Stimulated activated CD8-positive, alpha-beta memory T cell treated with anti-CD3 and anti-CD28 coated beads, Interleukin-12 subunit alpha, Interleukin-12 subunit beta, amount 100 ng/mL, for 24 hours (primary cell): ENCODE measurements at regions not wholly inside any gene's neighbourhood (a gene's known extent, or its start where the extent isn't known, plus 50 kb on each side); places are given as distances from the start of the nearest gene placed in this dataset.
"Not testable (repeated sequence)": the region's sequence is repeated elsewhere in the genome, so short reads cannot be mapped to it uniquely, and the experiment has no call there.

Experiments
- DNase-seq: peaks from one replicate; pipeline ENCODE4 v3.0.0-alpha.2; 2020; ENCODE audit errors: extremely low read depth

DNA sequence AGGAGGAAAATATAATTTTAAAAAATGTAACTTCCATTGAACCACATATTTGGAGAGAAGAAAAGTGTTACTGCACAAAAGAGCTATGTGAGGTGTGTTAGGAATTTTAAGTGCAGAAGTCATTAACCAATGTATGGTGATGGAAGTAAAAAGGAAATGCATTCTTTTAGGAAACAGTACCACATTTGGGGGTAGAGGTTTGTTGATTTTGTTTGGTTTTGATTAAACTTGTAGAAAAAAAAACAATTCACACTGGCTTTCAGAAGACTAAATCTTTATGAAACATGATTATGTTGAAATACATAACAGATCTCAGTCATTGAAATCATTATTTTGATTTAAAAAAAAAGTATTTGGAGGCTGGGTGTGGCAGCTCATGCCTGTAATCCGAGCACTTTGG is 1287.0 kb upstream of the GJE1 start:
- DNase-seq: no peak

- DNase-seq: no peak
Observed at GRCh38 chr6:140844167-140844566, 1288.6 kb upstream of the GJE1 start.

DNA sequence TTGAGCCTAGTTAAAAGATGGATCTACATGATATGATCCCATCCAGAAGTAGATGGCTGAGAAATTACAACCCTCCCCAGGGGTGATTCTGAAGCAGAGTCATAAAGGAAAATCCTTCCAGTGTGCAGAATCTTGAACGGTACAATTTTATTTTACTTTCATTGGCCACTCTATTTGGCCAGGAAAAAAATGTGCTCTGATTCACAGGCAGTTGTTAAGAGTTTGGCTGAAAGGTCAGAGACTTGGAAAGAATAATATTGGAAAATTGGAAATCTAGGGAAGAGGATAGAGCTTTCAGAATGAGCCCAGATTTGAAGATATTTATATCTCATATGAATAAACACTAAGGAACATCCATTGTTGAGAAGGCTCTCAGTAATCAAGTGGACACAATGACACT is 1299.3 kb upstream of the GJE1 start:
- no peak for DNase-seq

DNA sequence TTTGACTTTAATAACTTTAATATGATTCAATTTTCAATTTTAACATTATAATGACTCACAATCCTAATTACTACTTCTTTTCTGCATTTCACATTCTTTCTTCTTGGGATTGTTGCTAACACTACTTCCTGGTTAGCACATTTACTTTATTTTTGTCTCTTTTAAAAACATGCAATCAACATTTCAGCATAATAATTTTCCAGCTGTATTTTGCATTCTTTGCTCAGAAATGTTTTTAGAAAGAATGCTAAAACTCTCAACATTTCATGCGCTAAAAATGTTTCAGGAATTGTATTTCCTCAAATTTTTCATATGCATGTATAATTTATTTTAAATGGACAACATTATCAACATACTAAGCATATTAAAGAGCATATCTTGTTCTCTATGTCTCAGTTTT is 1302.1 kb upstream of the GJE1 start:
- no peak for DNase-seq

GRCh38 chr6:140828856-140829255 is 1303.9 kb upstream of the GJE1 start:
- DNase-seq: no peak

DNA sequence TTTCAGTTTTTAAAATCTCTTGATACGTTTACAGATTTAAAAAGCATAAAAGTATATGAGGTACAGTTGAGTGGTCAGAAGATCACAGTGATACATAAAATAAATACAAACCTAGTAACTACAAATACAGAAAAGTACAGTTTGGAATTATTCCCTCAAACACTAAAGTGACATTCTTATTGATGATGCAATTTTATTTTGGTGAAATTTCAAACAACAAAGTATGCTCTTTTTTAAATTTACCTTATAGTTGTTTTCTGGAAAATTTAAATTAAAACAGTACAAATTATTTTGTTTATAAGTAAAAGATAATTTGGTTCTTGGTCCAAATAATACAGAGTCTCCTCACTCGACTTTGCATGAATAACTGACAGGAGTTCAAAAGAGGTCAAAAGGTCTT is 1305.1 kb upstream of the GJE1 start:
- no peak for DNase-seq

DNA sequence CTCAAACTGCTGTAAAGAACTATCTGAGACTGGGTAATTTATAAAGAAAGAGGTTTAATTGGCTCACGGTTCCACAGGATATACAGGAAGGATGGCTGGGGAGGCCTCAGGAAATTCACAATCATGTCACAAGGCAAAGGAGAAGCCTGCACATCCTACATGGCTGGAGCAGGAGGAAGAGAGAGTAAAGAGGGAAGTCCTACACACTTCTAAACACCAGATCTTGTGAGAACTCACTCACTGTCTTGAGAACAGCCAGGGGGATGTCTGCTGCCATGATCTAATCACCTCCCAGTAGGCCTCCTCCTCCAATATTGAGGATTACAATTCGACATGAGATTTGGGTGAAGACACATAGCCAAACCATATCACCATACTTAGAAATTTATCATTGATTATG is 1307.0 kb upstream of the GJE1 start:
- DNase-seq: no peak

GRCh38 chr6:140824595-140824994 is 1308.1 kb upstream of the GJE1 start:
- DNase-seq: no peak

GRCh38 chr6:140821196-140821595 is 1311.5 kb upstream of the GJE1 start:
- DNase-seq: no peak

DNA sequence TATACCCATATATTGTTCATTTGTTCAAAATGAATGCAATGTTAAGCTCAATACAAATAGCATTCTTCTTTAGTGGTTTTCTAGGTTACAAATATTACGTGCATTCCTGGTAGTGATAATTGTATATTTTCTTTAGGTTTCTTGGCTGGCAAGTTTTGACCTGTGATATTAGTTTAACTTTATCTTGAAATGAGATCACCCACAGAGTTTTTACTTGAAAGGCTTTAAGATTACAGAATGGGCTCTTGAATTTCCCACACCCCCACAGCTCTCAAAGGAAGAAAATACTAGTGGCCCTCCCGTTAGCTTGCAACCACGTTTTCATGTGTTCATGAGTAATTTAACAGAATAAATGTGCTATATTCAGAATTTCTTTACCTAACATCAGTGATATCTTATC is 1315.5 kb upstream of the GJE1 start:
- no peak for DNase-seq

DNA sequence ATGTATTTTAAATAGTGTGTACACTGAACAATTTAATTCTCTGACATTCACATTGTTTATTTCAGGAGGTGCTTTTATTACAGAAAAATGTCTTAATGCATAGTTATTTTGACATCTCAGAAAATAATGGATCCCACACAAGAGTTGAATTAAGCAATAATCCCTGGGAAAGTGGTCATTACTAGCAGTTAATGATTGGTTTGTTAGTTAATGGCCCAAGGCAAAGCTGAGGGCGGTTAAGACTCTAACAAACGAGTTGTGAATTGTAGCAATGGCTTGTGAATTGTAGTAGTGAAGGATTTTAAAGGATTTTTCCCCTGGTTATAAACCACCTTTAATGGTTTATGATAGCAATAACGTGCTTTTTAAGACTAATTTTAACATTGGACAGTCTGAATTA is 1316.0 kb upstream of the GJE1 start:
- no peak for DNase-seq

DNA sequence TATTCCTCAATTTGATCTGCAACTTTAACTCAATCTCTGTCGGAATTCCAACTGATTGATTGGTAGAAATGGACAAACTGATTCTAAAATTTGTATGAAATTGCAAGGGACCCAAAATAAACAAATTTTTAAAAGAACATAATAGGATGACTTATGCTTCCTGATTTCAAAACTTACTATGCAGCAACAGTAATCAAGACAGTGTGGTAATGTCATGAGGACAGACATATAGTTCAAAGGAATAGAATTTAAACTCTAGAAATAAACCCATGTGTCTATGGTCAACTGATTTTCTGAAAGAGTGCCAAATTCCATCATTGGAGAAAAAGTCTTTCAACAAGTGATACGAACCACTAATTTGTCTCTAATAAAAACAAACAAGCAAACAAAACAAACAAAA is 1320.1 kb upstream of the GJE1 start:
- DNase-seq: no peak

- DNase-seq: no peak
Observed at GRCh38 chr6:140811642-140812041, 1321.1 kb upstream of the GJE1 start.

- no peak for DNase-seq
Observed at GRCh38 chr6:140809694-140810101, 1323.0 kb upstream of the GJE1 start.

DNA sequence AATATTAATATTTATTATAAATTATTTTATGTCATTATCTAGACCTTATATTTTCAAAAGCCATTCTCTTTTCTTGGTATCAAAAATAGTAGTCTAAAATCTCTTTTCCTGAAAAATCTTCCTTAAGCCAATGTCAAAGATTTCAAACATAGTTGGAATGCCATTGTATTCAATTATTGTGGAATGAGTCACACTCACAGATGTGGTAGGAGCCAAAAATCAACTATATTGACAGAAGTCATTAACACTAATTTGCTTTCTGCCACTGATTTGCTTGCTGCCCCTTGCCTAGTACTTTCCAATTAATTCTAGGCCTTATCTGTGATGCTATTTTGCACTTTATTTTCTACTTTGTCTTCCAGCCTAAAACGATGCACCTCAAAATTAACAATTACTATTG is 1326.3 kb upstream of the GJE1 start:
- no peak for DNase-seq

GRCh38 chr6:140794544-140794943 is 1338.2 kb upstream of the GJE1 start:
- DNase-seq: no peak

DNA sequence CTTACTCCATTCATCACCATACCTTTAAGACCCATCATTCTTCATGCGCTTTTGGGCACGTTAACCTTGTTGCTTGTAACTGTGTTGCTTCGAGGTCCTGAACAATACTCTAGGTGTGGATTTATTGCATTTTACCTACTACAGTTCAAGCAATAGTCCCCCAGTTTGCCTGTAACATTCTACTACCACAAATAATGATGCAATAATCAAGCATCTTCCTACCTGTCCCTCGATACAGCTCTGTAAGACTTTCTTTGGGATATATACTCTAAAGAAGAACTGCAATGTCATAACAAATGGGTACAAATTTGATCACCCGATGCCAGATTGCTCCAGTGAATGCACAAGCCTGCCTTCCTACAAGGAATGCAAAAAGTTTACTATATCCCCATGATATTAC is 1342.6 kb upstream of the GJE1 start:
- no peak for DNase-seq

DNA sequence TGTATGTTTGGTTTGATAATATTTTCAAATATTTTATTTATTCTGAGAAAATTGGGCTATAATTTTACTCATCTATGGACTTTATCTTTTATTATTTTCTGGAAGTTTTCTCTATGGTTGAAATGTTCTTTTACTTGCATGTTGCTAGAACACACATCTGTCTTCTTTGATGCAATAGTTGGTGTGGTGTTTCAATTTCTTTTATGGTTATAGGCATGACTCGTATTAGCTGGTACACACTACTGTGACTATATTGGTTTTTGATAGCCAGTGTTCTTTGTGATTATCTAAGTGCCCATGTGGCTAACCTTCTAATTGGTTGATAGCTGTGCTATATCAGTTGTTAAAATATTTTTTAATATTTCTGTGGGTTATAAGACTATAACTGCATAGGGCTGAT is 1343.3 kb upstream of the GJE1 start:
- DNase-seq: no peak

DNA sequence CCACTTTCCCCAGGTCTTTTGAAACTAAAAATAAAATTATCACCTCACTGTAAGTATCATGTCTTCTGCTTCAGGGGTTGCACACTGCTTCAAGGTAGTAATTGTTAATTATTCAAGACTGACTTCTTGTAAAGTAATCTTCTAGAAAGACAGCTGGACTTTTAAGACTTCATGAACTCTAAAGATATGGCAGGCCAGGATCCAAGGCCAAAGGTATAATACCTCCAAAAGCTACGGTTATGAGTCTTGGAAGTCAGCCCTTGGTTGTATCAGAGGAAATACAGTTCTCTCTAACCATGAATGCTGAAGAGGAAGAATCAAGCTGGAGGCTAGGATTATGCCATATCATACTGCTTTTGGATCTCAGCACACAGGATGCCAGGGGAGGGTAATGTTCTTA is 1346.8 kb upstream of the GJE1 start:
- DNase-seq: no peak

DNA sequence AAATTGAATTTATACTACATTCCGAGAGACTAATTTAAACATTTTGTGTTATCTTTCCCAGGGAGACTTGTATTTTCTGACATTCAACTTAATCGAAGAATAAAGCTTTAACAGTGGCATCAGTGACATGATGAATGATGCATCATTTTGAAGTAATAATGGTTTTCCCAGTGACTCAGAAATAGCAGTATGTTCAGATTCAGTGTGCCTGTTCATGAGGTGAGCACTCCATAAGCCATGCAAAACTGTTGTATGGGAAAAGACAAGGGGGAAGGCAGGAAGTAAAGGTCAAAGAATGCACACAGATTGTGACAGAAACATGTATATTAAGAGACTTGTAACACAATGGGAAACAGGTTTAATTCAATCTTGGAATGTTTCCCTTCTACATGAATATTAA is 1348.2 kb upstream of the GJE1 start:
- no peak for DNase-seq

DNA sequence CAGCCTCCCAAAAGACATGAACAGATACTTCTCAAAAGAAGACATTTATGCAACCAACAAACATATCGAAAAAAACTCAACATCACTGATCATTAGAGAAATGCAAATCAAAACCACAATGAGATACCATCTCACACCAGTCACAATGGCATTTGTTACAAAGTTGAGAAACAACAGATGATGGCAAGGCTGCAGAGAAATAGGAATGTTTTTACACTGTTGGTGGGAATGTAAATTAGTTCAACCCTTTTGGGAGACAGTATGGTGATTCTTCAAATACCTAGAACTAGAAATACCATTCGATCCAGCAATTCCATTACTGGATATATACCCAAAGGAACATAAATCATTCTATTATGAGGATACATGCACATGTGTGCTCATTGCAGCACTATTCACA is 1349.2 kb upstream of the GJE1 start:
- not testable (repeated sequence) for DNase-seq

DNA sequence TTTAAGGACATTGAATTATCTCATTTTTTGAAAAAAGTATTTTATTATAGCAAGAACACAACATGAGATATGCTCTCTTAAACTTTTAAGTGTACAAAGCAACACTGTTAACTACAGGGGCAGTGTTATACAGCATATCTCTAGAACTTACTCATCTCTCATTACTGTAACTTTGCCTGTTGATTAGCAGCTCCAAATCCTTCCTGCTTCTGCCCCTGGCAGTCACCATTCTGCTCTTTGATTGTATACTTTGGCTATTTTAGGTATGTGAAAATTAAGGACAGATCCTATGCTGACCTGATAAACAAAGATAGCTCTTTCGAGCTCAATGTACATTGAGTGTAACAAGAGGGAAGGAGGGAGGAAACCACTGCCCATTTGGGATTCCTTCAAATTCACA is 1349.8 kb upstream of the GJE1 start:
- DNase-seq: no peak

DNA sequence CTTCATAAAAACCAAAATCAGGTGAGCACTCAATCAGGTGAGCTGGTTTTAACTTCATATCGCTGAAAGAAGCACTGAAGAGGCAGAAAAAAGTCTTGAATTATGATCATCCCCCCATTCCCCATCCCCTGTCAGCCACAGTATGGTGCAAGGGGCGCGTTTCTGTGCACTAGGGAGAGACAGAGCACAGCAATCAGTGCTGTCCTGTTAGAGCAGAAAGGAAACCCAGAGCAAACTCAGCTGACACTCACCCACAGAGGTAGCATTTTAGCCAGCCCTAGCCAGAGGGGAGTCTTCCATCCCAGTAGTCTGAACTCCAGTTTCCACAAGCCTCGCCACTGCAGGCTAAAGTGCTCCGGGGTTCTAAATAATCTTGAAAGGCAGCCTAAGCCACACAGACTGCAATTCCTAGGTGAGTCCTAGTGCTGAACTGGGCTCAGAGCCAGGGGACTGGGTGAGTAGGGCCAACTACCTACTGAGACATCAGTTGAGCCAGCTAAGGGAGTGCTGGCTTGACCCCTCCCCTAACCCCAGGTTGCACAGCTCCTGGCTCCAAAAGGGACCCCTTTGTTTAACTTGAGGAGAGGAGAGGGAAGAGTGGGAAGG is 1352.6 kb upstream of the GJE1 start:
- DNase-seq: no peak

GRCh38 chr6:140779341-140779740 is 1353.4 kb upstream of the GJE1 start:
- no peak for DNase-seq

DNA sequence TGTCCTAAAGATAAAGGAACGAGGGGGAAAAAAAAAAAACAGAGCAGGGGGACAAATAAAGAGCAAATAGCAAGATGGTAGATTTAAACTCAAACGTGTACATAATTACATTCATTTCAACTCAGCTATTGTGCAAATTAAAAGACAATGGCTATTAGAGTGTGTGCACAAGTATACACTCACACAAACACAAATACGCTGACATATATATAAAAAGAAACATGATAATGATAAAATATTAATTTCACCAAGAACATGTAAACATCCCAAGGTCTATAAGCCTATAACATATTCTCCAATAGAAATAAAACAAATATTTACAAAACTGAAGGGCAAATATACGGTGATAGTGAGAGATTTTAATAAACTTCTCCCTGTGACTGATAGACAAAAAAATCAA is 1354.9 kb upstream of the GJE1 start:
- DNase-seq: no peak
